Osteocyte (in vitro differentiated cells): ENCODE measurements at regions not wholly inside any gene's neighbourhood (a gene's known extent, or its start where the extent isn't known, plus 50 kb on each side); places are given as distances from the start of the nearest gene placed in this dataset.

Experiments used
- DNase-seq: peaks from one replicate; pipeline ENCODE4 v3.0.0; 2021; ENCODE audit warnings: mixed read lengths; ENCODE audit not compliant: unreplicated experiment; ENCODE audit errors: extremely low spot score
- H3K27ac Mint-ChIP-seq: one replicate; pipeline ENCODE4 v1.8.0; 2021; ENCODE audit warnings: mild to moderate bottlenecking, mixed read lengths; ENCODE audit not compliant: unreplicated experiment
- H3K27me3 Mint-ChIP-seq: one replicate; pipeline ENCODE4 v1.8.0; 2021; ENCODE audit warnings: mixed read lengths; ENCODE audit not compliant: unreplicated experiment
- H3K36me3 Mint-ChIP-seq: one replicate; pipeline ENCODE4 v1.8.0; 2021; ENCODE audit warnings: mixed read lengths; ENCODE audit not compliant: unreplicated experiment
- H3K4me1 Mint-ChIP-seq: one replicate; pipeline ENCODE4 v1.8.0; 2021; ENCODE audit warnings: mixed read lengths; ENCODE audit not compliant: unreplicated experiment
- H3K4me3 Mint-ChIP-seq: one replicate; pipeline ENCODE4 v1.8.0; 2021; ENCODE audit warnings: mild to moderate bottlenecking, moderate library complexity, mixed read lengths; ENCODE audit not compliant: unreplicated experiment
- H3K9me3 Mint-ChIP-seq: one replicate; pipeline ENCODE4 v1.8.0; 2021; ENCODE audit warnings: mixed read lengths; ENCODE audit not compliant: unreplicated experiment
- CTCF ChIP-seq: fragments of 200-600 bp; sonication (generic); IDR thresholded peaks from 2 replicates; pipeline ENCODE4 v1.5.0; 2021; ENCODE audit warnings: antibody characterized with exemption, mild to moderate bottlenecking, moderate library complexity

GRCh38 chr2:58616961-58617360 is 375.8 kb upstream of the FANCL start:
- Mint-ChIP-seq H3K9me3 (no peaks in the 10 kb centered on the region), H3K27ac (no peak overlapping the region), H3K4me3 (no peak overlapping the region), H3K27me3 (no peaks in the 10 kb centered on the region), H3K4me1 (peaks cover 25% of the 10 kb centered on the region), H3K36me3 (no peaks in the 10 kb centered on the region)
- TF ChIP-seq CTCF: no peak
- DNase-seq: no peak

- H3K27ac Mint-ChIP-seq: no peak overlapping the region
- no peak for DNase-seq
Observed at GRCh38 chr2:58614219-58614618, 373.1 kb upstream of the FANCL start.

DNA sequence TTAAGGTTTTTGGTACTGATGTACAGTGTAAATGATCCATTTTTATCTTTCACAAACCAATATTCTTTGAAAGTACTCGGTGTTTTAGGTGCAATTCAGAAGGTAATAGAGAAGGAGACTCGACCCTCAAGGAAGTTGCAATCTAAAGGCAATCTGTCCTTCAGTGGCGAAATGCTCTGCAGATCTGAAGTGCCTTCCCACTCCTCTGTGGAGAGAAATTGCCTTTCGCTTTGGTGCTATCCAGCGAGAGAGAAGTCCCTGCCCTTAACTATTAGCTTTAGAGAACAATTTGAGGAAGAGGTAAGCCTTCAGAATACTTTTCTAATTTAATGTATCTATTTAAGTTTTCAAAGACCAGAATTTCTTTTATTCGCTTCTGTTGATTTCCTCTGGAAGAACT is 371.8 kb upstream of the FANCL start:
- H3K27ac Mint-ChIP-seq: no peak overlapping the region
- H3K9me3 Mint-ChIP-seq: no peaks in the 10 kb centered on the region
- no peak for DNase-seq
- H3K4me3 Mint-ChIP-seq: no peak overlapping the region
- TF ChIP-seq CTCF: no peak
- H3K27me3 Mint-ChIP-seq: peaks cover 32% of the 10 kb centered on the region
- no peaks in the 10 kb centered on the region for H3K36me3 Mint-ChIP-seq
- H3K4me1 Mint-ChIP-seq: no peaks in the 10 kb centered on the region

More at GRCh38 chr2:58614219-58614618, 373.1 kb upstream of the FANCL start:
- Mint-ChIP-seq H3K9me3 (no peaks in the 10 kb centered on the region), H3K36me3 (no peaks in the 10 kb centered on the region), H3K4me1 (peaks cover 3% of the 10 kb centered on the region), H3K27me3 (peaks cover 22% of the 10 kb centered on the region), H3K4me3 (no peak overlapping the region)
- no peak for TF ChIP-seq CTCF

DNA sequence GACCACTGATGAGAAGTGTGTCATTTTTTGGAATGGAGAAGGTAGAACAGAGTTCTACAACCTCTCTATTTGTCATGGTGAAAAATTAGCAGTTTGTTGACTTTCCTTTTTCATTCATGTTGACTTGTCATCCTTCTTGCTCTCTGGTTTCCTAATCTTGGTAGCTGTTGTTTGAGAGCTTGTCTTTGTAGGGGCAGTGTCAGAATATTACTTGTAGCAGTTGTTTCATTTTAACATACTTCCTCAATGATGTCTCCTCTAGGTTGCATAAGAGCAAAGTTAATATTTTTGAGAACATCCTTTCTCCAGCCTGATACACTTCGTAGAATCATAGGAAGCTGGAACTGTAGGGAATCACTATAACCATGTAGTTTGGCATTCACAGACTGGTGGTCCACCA is 368.2 kb upstream of the FANCL start:
- no peak for TF ChIP-seq CTCF
- no peaks in the 10 kb centered on the region for H3K36me3 Mint-ChIP-seq
- no peak for DNase-seq
- no peaks in the 10 kb centered on the region for H3K4me1 Mint-ChIP-seq
- peaks cover 37% of the 10 kb centered on the region for H3K27me3 Mint-ChIP-seq
- H3K9me3 Mint-ChIP-seq: no peaks in the 10 kb centered on the region
- H3K4me3 Mint-ChIP-seq: no peak overlapping the region
- H3K27ac Mint-ChIP-seq: no peak overlapping the region

GRCh38 chr2:58608146-58608545 is 367.0 kb upstream of the FANCL start:
- Mint-ChIP-seq H3K36me3 (no peaks in the 10 kb centered on the region), H3K4me1 (no peaks in the 10 kb centered on the region), H3K9me3 (no peaks in the 10 kb centered on the region), H3K27me3 (peaks cover 37% of the 10 kb centered on the region), H3K4me3 (no peak overlapping the region), H3K27ac (no peak overlapping the region)
- TF ChIP-seq CTCF: no peak
- no peak for DNase-seq
